ENCODE measurements at regions not wholly inside any gene's neighbourhood (a gene's known extent, or its start where the extent isn't known, plus 50 kb on each side); places are given as distances from the start of the nearest gene placed in this dataset.
"Not testable (repeated sequence)": the region's sequence is repeated elsewhere in the genome, so short reads cannot be mapped to it uniquely, and the experiment has no call there.

DNA sequence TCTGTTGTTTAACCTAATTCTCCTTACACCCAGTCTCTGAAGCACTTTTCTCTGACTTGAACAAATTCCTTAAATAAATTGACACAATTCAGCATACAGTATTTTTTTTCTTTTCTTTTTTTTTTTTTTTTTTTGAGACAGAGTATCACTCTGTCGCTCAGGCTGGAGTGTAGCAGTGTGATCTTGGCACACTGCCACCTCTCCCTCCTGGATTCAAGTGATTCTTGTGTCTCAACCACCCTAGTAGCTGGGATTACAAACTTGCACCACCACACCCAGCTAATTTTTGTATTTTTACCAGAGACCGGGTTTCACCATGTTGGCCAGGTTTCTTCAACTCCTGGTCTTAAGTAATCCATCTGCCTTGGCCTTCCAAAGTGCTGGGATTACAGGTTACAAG is 1498.1 kb upstream of the PCDH10 start:
- no peak overlapping the region for H3K27ac Mint-ChIP-seq
- no peak for DNase-seq
- ChIA-PET CTCF (no interaction called here), POLR2A (no interaction called here)
- no peak overlapping the region for H3K4me3 Mint-ChIP-seq
- intact Hi-C loops (cut with DNase I, micrococcal nuclease): no loop called here
- no peaks in the 10 kb centered on the region for H3K27me3 Mint-ChIP-seq
- ATAC-seq: no peak
- no peaks in the 10 kb centered on the region for H3K9me3 Mint-ChIP-seq (ENCODE audit: low read depth)
- H3K4me1 Mint-ChIP-seq: no peaks in the 10 kb centered on the region
- H3K36me3 Mint-ChIP-seq (ENCODE audit: low read depth): no peaks in the 10 kb centered on the region

DNA sequence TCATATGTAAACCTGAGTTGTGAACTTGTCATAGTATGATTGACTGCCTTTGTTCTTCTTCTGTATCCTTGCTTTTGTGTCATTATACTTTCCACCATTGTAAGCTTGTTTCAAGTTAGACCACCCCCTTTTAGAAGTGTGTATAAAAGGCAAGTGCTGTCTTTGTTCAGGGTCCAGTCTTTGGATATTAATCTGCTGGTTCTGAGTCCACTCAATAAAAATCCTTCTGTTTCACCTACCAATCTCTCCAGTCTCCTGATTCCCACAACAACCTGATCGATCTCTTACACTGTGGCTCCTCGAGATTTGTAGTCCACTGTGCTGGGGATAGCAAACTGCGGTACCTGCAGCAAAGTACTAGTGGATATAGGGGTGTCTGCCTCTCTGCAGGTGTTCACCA is 1465.8 kb upstream of the PCDH10 start:
- POLR2A ChIA-PET; H3K27ac Mint-ChIP-seq; H3K4me1 Mint-ChIP-seq; H3K9me3 Mint-ChIP-seq (ENCODE audit: low read depth); DNase-seq; H3K36me3 Mint-ChIP-seq (ENCODE audit: low read depth); H3K4me3 Mint-ChIP-seq; ATAC-seq; intact Hi-C loops (cut with DNase I, micrococcal nuclease); CTCF ChIA-PET; H3K27me3 Mint-ChIP-seq: not testable (repeated sequence)

DNA sequence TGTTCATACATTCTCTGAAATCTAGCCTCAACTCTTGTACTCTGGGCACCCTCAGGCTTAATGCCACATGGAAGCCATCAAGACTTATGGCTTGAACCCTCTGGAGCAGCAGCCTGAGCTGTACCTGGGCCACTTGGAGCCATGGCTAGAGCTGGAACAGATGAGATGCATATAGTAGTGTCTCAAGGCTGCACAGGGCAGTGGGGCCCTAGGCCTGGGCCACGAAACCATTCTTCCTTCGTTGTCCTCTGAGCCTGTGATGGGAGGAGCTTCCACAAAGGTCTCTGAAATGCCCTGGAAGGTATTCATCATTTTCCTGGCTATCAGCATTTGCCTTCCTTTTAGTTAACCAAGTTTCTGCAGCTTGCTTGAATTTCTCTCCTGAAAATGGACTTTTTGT is 1427.2 kb upstream of the PCDH10 start:
- Mint-ChIP-seq H3K27ac (no peak overlapping the region), H3K36me3 (ENCODE audit: low read depth) (no peaks in the 10 kb centered on the region), H3K9me3 (ENCODE audit: low read depth) (peaks cover 7% of the 10 kb centered on the region), H3K4me1 (no peaks in the 10 kb centered on the region), H3K27me3 (no peaks in the 10 kb centered on the region), H3K4me3 (no peak overlapping the region)
- CTCF ChIA-PET: no interaction called here
- POLR2A ChIA-PET: no interaction called here
- intact Hi-C loops (cut with DNase I, micrococcal nuclease): no loop called here
- DNase-seq: no peak
- no peak for ATAC-seq

DNA sequence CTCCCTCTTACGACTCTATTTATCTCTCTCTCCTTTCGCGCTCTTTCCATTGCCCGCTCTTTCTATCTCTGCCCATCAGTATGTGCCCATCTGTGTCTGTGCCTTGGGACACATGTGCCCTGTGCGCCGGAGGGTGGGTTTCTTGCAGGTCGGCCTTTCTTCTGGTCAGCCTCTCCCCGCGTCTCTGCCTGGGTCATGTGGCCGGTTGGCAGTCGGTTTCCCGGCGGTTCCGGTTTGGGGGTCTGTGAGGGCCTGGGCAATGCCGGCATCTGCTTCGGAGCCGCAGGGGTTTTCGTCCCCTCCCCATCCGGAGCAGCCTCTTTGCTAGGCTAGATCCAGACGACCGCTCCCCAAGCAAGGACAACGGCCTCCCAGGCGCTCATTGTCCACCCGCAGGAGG is 1426.0 kb upstream of the PCDH10 start:
- DNase-seq; intact Hi-C loops (cut with DNase I, micrococcal nuclease); CTCF ChIA-PET; H3K4me3 Mint-ChIP-seq; H3K27me3 Mint-ChIP-seq; POLR2A ChIA-PET; H3K4me1 Mint-ChIP-seq; H3K27ac Mint-ChIP-seq; H3K36me3 Mint-ChIP-seq (ENCODE audit: low read depth); H3K9me3 Mint-ChIP-seq (ENCODE audit: low read depth); ATAC-seq: not testable (repeated sequence)

DNA sequence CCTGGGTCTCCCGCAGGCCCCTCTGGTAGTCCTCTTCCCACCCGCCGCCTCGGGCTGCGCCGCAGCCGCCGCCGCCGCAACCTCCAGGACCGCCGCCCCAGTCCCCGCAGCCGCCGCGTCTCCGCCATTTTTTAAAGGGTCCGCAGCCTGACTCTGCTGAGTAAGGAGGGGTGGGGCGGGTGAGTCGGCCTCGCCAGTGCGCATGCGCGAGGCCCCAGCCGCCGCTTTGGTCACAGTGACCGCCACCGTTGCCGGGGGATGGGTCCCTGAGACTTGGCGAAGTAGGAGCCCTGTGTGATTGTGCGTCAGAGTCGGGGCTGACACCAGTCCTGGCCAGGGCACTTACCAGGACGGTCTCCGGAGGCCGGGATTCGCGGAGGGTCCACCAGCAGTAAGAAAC is 1424.2 kb upstream of the PCDH10 start:
- H3K27ac Mint-ChIP-seq; H3K27me3 Mint-ChIP-seq; ATAC-seq; intact Hi-C loops (cut with DNase I, micrococcal nuclease); H3K36me3 Mint-ChIP-seq (ENCODE audit: low read depth); H3K4me3 Mint-ChIP-seq; H3K9me3 Mint-ChIP-seq (ENCODE audit: low read depth); POLR2A ChIA-PET; H3K4me1 Mint-ChIP-seq; CTCF ChIA-PET: not testable (repeated sequence)
- DNase-seq: peak; percentile 58

DNA sequence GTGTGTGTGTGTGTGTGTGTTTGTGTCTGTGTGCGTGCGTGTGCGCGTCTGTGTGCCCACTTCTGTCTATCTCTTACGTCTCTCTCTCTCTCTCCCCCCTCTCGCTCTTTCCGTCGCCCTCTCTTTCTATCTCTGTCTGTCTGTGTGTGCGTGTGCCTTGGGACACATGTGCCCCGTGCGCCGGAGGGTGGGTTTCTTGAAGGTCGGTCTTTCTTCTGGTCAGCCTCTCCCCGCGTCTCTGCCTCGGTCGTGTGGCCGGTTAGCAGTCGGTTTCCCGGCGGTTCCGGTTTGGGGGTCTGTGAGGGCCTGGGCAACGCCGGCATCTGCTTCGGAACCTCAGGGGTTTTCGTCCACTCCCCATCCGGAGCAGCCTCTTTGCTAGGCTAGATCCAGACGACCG is 1423.6 kb upstream of the PCDH10 start:
- POLR2A ChIA-PET; H3K36me3 Mint-ChIP-seq (ENCODE audit: low read depth); H3K27ac Mint-ChIP-seq; ATAC-seq; H3K4me1 Mint-ChIP-seq; DNase-seq; intact Hi-C loops (cut with DNase I, micrococcal nuclease); H3K27me3 Mint-ChIP-seq; H3K4me3 Mint-ChIP-seq; H3K9me3 Mint-ChIP-seq (ENCODE audit: low read depth); CTCF ChIA-PET: not testable (repeated sequence)

DNA sequence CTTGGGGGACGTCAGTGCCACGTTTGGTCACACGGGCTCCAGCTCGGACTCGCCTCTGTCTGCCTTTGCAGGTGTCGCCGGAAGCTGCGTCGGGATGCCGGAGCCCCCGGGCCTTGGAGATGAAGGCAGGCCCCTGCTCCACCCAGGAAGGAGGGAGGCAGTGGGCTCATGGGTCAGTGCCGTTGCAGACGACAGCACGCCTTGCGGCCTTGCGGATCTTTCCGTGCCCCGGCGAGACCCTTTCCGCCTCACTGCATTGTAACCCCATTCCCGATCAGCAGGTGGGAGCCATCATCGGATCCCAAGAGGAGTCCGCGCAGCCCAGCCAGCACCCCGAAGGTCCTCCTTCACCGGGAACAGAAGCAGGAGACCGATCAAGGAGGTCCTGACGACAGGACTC is 1422.2 kb upstream of the PCDH10 start:
- H3K27ac Mint-ChIP-seq; CTCF ChIA-PET; intact Hi-C loops (cut with DNase I, micrococcal nuclease); H3K4me3 Mint-ChIP-seq; H3K4me1 Mint-ChIP-seq; ATAC-seq; H3K27me3 Mint-ChIP-seq; DNase-seq; H3K9me3 Mint-ChIP-seq (ENCODE audit: low read depth); H3K36me3 Mint-ChIP-seq (ENCODE audit: low read depth); POLR2A ChIA-PET: not testable (repeated sequence)

DNA sequence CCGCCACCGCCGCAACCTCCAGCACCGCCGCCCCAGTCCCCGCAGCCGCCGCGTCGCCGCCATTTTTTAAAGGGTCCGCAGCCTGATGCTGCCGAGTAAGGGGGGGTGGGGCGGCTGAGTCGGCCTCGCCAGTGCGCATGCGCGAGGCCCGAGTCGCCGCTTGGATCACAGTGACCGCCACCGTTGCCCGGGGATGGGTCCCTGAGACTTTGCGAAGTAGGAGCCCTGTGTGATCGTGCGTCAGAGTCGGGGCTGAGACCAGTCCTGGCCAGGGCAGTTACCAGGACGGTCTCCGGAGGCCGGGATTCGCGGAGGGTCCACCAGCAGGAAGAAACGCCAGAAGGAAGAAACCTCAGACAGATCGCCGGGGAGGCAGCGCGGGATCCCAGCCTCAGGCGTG is 1421.7 kb upstream of the PCDH10 start:
- CTCF ChIA-PET; DNase-seq; H3K36me3 Mint-ChIP-seq (ENCODE audit: low read depth); POLR2A ChIA-PET; H3K27me3 Mint-ChIP-seq; H3K27ac Mint-ChIP-seq; H3K4me1 Mint-ChIP-seq; ATAC-seq; H3K4me3 Mint-ChIP-seq; H3K9me3 Mint-ChIP-seq (ENCODE audit: low read depth); intact Hi-C loops (cut with DNase I, micrococcal nuclease): not testable (repeated sequence)

DNA sequence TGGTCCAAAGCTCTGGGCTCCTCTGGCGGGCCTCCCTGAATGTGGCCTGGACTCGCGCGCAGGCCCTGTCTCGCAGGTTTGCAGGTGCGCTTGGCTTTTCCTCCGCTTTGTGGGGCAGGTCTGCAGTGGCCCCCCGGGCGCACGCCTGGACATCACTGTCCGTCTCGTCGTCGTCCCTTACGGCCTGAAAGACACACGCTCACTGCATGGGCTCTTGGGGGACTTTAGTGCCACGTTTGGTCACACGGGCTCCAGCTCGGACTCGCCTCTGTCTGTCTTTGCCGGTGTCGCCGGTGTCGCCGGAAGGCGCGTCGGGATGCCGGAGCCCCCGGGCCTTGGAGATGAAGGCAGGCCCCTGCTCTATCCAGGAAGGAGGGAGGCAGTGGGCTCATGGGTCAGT is 1419.9 kb upstream of the PCDH10 start:
- CTCF ChIA-PET; ATAC-seq; H3K9me3 Mint-ChIP-seq (ENCODE audit: low read depth); DNase-seq; H3K36me3 Mint-ChIP-seq (ENCODE audit: low read depth); POLR2A ChIA-PET; intact Hi-C loops (cut with DNase I, micrococcal nuclease); H3K27ac Mint-ChIP-seq; H3K4me3 Mint-ChIP-seq; H3K27me3 Mint-ChIP-seq; H3K4me1 Mint-ChIP-seq: not testable (repeated sequence)

DNA sequence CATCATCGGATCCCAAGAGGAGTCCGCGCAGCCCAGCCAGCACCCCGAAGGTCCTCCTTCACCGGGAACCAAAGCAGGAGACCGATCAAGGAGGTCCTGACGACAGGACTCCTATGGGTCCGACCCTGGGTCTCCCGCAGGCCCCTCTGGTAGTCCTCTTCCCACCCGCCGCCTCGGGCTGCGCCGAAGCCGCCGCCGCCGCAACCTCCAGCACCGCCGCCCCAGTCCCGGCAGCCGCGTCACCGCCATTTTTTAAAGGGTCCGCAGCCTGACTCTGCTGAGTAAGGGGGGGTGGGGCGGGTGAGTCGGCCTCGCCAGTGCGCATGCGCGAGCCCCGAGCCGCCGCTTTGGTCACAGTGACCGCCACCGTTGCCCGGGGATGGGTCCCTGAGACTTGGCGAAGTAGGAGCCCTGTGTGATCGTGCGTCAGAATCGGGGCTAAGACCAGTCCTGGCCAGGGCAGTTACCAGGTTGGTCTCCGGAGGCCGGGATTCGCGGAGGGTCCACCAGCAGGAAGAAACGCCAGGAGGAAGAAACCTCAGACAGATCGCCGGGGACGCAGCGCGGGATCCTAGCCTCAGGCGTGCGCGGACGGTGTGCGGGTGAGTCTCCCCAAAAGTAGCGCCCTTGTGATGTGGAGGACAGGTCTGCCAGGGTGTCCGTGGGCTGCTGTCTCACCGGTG is 1419.2 kb upstream of the PCDH10 start:
- H3K4me3 Mint-ChIP-seq; ATAC-seq; H3K4me1 Mint-ChIP-seq; H3K36me3 Mint-ChIP-seq (ENCODE audit: low read depth); H3K9me3 Mint-ChIP-seq (ENCODE audit: low read depth); POLR2A ChIA-PET; H3K27me3 Mint-ChIP-seq; CTCF ChIA-PET; DNase-seq; H3K27ac Mint-ChIP-seq; intact Hi-C loops (cut with DNase I, micrococcal nuclease): not testable (repeated sequence)

DNA sequence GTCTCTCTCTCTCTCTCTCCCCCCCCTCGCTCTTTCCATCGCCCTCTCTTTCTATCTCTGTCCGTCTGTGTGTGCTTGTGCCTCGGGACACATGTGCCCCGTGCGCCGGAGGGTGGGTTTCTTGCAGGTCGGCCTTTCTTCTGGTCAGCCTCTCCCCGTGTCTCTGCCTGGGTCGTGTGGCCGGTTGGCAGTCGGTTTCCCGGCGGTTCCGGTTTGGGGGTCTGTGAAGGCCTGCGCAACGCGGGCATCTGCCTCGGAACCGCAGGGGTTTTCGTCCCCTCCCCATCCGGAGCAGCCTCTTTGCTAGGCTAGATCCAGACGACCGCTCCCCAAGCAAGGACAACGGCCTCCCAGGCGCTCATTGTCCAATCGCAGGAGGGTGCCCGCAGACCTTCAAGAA is 1418.5 kb upstream of the PCDH10 start:
- ATAC-seq; POLR2A ChIA-PET; DNase-seq; CTCF ChIA-PET; H3K27me3 Mint-ChIP-seq; H3K4me1 Mint-ChIP-seq; H3K9me3 Mint-ChIP-seq (ENCODE audit: low read depth); intact Hi-C loops (cut with DNase I, micrococcal nuclease); H3K27ac Mint-ChIP-seq; H3K4me3 Mint-ChIP-seq; H3K36me3 Mint-ChIP-seq (ENCODE audit: low read depth): not testable (repeated sequence)

DNA sequence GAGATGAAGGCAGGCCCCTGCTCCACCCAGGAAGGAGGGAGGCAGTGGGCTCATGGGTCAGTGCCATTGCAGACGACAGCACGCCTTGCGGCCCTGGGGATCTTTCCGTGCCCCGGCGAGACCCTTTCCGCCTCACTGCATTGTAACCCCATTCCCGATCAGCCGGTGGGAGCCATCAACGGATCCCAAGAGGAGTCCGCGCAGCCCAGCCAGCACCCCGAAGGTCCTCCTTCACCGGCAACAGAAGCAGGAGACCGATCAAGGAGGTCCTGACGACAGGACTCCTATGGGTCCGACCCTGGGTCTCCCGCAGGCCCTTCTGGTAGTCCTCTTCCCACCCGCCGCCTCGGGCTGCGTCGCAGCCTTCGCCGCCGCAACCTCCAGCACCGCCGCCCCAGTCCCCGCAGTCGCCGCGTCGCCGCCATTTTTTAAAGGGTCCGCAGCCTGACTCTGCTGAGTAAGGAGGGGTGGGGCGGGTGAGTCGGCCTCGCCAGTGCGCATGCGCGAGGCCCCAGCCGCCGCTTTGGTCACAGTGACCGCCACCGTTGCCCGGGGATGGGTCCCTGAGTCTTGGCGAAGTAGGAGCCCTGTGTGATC is 1417.0 kb upstream of the PCDH10 start:
- CTCF ChIA-PET; H3K4me3 Mint-ChIP-seq; H3K4me1 Mint-ChIP-seq; ATAC-seq; intact Hi-C loops (cut with DNase I, micrococcal nuclease); POLR2A ChIA-PET; H3K27me3 Mint-ChIP-seq; DNase-seq; H3K27ac Mint-ChIP-seq; H3K36me3 Mint-ChIP-seq (ENCODE audit: low read depth); H3K9me3 Mint-ChIP-seq (ENCODE audit: low read depth): not testable (repeated sequence)

DNA sequence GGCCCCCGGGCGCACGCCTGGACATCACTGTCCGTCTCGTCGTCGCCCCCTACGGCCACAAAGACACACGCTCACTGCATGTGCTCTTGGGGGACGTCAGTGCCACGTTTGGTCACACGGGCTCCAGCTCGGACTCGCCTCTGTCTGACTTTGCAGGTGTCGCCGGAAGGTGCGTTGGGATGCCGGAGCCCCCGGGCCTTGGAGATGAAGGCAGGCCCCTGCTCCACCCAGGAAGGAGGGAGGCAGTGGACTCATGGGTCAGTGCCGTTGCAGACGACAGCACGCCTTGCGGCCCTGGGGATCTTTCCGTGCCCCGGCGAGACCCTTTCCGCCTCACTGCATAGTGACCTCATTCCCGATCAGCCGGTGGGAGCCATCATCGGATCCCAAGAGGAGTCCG is 1414.8 kb upstream of the PCDH10 start:
- ATAC-seq; H3K9me3 Mint-ChIP-seq (ENCODE audit: low read depth); H3K27ac Mint-ChIP-seq; intact Hi-C loops (cut with DNase I, micrococcal nuclease); H3K27me3 Mint-ChIP-seq; H3K36me3 Mint-ChIP-seq (ENCODE audit: low read depth); DNase-seq; POLR2A ChIA-PET; H3K4me3 Mint-ChIP-seq; H3K4me1 Mint-ChIP-seq; CTCF ChIA-PET: not testable (repeated sequence)
